ENCODE measurements at regions not wholly inside any gene's neighbourhood (a gene's known extent, or its start where the extent isn't known, plus 50 kb on each side); places are given as distances from the start of the nearest gene placed in this dataset.

DNA sequence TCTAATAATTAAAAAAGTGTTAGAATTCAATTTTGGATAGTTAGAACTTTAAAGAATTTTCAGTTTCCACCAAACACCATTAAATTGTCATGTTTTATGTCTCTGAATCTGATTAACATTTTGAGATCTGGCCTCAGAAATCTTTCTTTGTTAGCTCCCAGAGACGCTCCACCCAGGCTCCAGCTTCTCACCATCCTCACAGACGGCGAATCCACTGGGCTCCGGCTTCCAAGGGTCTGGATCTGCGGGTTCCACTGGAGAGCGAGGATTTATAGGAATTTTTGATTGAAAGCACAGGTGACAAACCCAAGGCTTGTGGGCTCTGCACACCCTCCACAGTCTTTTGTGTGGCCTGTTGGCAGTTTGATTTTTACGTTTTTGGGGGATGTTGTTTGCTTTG is 160.6 kb downstream of the URI1 start:
- dilution Hi-C loops (cut with HindIII; ENCODE audit: low sequenced_read_pairs, unreplicated experiment), result no loop called here

More for the DNA sequence above, 160.6 kb downstream of the URI1 start:
- in situ Hi-C loops (cut with MboI; ENCODE audit: low sequenced_read_pairs), result no loop called here
- no peaks in the 10 kb centered on the region for H3K79me1 ChIP-seq (ENCODE audit: low read depth in 1 of 2, low read length in 2 of 2)
- H4K91ac ChIP-seq (ENCODE audit: insufficient read depth, low read depth, low read length), result no peak overlapping the region
- WGBS, 2 experiments (ENCODE audit: extremely low coverage in 2 of 2, insufficient read length in 1 of 2), result no CpG with 5 or more reads among the region's 7 CpGs
- H4K5ac ChIP-seq (ENCODE audit: low read depth, low read length), result no peak overlapping the region
- H3K4me1 ChIP-seq (ENCODE audit: control insufficient read depth, insufficient read depth, low read length), result no peaks in the 10 kb centered on the region
- no peaks in the 10 kb centered on the region for H3K9me1 ChIP-seq (ENCODE audit: insufficient read depth, low read length)
- no peaks in the 10 kb centered on the region for H4K20me1 ChIP-seq (ENCODE audit: insufficient read depth, low read length)
- no peak overlapping the region for H3K4ac ChIP-seq (ENCODE audit: low read depth, low read length)
- H2AK5ac ChIP-seq (ENCODE audit: low read depth, low read length), result no peak overlapping the region
- no peak overlapping the region for H3K9ac ChIP-seq (ENCODE audit: low read depth, low read length)
- H3K23ac ChIP-seq (ENCODE audit: low read depth, low read length), result no peak overlapping the region
- H3K4me2 ChIP-seq (ENCODE audit: low read depth, low read length), result no peak overlapping the region
- H2BK20ac ChIP-seq (ENCODE audit: low read depth, low read length), result no peak overlapping the region
- H3K36me3 ChIP-seq (ENCODE audit: control insufficient read depth, insufficient read depth, low read length), result no peaks in the 10 kb centered on the region
- no TSS peak for BruUV-seq (replicated peaks)
- H3K27me3 ChIP-seq (ENCODE audit: control insufficient read depth, insufficient read depth, low read length), result no peaks in the 10 kb centered on the region
- no peak overlapping the region for H3K56ac ChIP-seq (ENCODE audit: extremely low read depth, insufficient read depth, low read length)
- no peak for DNase-seq
- H3K9me3 ChIP-seq (ENCODE audit: control insufficient read depth, insufficient read depth, low read length), result peaks cover 11% of the 10 kb centered on the region
- H4K8ac ChIP-seq (ENCODE audit: low read depth in 2 of 2, low read length in 2 of 2), result no peak overlapping the region
- H3K4me3 ChIP-seq (ENCODE audit: insufficient read depth, low read depth, low read length), result no peak overlapping the region
- H3K27ac ChIP-seq (ENCODE audit: insufficient read depth, low read length), result no peak overlapping the region
- intact Hi-C loops (cut with micrococcal nuclease), result no loop called here
- H2AK9ac ChIP-seq (replicated peaks; ENCODE audit: low read depth, low read length, poor library complexity), result no peak overlapping the region
- no peak overlapping the region for H2AFZ ChIP-seq (replicated peaks; ENCODE audit: low read length, poor library complexity)
- H3K18ac ChIP-seq (ENCODE audit: low read depth, low read length), result no peak overlapping the region
- ChIA-PET CTCF (no interaction called here), POLR2A (ENCODE audit: unreplicated experiment) (no interaction called here)
- TF ChIP-seq MAFK (IDR thresholded peaks at IDR 0.05; ENCODE audit: low read depth, low read length) (no peak), RAD21 (IDR thresholded peaks at IDR 0.05; ENCODE audit: low read length) (no peak), NFE2L2 (IDR thresholded peaks at IDR 0.05; ENCODE audit: low read depth, low read length) (no peak), MAZ (IDR thresholded peaks at IDR 0.05; ENCODE audit: borderline replicate concordance, low read depth, low read length) (no peak), BHLHE40 (IDR thresholded peaks at IDR 0.05; ENCODE audit: low read depth, low read length) (no peak), MXI1 (IDR thresholded peaks at IDR 0.05; ENCODE audit: borderline replicate concordance, low read depth, low read length) (no peak), CEBPB (IDR thresholded peaks at IDR 0.05; ENCODE audit: low read depth, low read length) (no peak), POLR2A (IDR thresholded peaks at IDR 0.05; ENCODE audit: low read depth, low read length) (no peak), RFX5 (IDR thresholded peaks at IDR 0.05; ENCODE audit: low read depth, low read length) (no peak), SMC3 (IDR thresholded peaks at IDR 0.05; ENCODE audit: low read depth, low read length) (no peak)
- TF ChIP-seq, protein P1, sequence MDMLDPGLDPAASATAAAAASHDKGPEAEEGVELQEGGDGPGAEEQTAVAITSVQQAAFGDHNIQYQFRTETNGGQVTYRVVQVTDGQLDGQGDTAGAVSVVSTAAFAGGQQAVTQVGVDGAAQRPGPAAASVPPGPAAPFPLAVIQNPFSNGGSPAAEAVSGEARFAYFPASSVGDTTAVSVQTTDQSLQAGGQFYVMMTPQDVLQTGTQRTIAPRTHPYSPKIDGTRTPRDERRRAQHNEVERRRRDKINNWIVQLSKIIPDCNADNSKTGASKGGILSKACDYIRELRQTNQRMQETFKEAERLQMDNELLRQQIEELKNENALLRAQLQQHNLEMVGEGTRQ (IDR thresholded peaks at IDR 0.05; ENCODE audit: low read depth, low read length), result no peak
- H3K14ac ChIP-seq (replicated peaks; ENCODE audit: low read depth, low read length), result no peak overlapping the region
- H2BK120ac ChIP-seq (ENCODE audit: low read depth, low read length), result no peak overlapping the region
- no peak overlapping the region for H2BK15ac ChIP-seq (ENCODE audit: low read depth, low read length)
- H2BK5ac ChIP-seq (ENCODE audit: low read depth, low read length, poor library complexity, severe bottlenecking), result no peak overlapping the region
- ATAC-seq (ENCODE audit: low read depth), result no peak

Measured in IMR-90 (cell line).